Activated T-cell treated with anti-CD3 and anti-CD28 coated beads for 48 hours (primary cell): ENCODE measurements at regions not wholly inside any gene's neighbourhood (a gene's known extent, or its start where the extent isn't known, plus 50 kb on each side); places are given as distances from the start of the nearest gene placed in this dataset.

Experiments
- DNase-seq: peaks from one replicate; pipeline ENCODE4 v3.0.0-alpha.2; 2020; ENCODE audit warnings: low read depth

DNA sequence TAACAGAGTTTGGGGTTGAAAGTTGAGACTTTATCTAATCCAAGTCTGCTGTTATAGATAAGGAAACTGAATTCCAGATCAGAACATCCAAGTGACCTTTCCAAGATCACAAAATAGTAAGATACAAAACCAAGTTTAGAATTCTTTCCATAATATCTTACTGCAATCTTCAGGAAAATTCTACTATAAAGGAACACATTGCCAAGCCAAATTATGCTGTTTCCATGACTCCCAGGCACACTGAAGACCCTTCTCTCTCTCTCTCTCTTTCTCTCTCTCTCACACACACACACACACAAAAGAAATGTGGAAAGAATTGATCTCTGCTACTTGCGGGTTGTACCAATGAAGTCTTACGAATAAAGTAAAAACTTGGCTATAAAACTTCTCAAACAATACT, 398.4 kb downstream of the METTL4 start:
- DNase-seq: no peak

DNA sequence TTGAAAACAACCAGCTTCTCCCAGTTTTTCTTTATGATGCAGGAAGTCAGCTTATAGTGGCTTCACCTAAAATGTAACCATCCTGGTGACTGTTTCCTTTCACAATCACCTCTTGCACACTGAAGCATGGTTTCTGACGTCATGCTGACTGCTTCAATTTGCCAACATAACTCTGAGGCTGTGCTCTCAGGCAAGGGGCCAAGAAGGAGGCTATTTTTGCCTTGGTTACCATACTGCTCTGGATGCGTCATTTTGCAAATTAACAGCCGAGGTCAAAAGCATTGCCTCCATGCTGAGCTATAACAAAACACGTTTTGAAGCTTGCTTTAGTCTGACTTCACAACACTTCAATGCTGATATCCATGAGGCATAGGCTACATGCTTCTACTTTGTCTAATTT, 397.8 kb downstream of the METTL4 start:
- DNase-seq: no peak

DNA sequence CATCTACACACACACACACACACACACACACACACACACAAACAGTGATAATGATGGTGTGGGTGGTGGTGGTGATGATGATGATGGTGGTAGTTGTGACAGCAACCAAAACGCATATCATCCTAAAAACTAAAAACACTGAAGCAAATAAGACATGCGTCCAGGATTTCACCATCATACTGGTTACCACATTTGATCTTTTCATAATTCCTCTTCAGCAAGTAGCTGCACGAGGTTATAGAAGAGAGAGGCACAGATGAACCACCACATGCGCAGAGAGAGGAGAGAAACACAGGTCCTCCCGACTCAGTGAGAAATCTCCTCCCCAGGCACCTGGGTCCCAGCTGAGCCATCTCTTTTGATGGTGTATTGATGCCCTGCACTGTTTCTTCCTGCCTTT, 393.3 kb downstream of the METTL4 start:
- DNase-seq: no peak

DNA sequence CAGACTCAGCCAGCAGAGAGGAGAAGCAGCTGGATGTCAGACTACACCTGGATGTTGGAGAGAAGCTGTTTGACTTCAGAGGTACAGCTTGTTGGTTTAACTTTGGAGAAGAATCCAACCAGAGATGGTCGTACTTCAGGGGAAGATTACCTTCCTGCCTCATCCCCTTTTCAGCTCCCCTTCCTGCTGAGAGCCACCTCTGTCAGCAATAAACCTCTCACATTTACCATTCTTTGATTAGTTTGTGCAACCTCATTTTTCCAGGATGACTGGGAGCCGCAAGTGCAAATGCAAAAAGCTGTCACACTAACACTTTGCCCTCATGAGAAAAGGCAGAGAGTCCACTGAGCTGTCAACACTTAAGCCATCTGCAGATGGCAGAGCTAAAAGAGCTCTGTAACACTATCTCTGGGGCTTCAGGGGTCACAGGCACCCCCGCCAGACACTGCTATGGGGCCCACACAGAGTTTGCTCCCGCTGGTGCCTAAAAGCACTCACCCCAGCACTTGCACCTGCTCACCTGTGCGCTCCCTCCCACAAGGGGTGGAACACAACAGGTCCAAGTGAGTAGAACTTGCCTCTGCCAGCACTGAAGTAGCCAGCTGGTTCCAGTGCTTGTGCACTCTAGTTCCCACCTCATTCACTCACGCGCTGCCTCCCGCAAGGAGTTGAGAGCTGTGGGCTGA, 391.7 kb downstream of the METTL4 start:
- DNase-seq: no peak

DNA sequence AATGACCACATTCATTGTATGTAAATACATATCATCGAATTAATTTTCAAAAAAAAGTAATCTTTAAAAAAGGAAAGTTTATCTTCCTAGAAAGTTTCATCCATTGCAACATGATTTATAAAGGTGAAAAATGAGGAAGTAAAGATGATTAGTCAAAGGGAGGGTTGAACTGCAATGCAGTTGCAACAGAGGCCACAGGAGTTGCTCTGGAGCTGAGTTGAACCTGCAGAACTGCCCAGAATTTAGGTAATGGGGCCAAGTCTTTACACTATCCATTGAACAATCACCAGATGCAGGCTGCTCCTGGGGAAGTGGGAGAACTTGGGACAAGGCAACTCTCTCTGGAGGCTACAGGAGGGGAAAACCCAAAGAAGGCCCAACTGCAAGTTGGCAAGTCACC, 390.7 kb downstream of the METTL4 start:
- DNase-seq: no peak

DNA sequence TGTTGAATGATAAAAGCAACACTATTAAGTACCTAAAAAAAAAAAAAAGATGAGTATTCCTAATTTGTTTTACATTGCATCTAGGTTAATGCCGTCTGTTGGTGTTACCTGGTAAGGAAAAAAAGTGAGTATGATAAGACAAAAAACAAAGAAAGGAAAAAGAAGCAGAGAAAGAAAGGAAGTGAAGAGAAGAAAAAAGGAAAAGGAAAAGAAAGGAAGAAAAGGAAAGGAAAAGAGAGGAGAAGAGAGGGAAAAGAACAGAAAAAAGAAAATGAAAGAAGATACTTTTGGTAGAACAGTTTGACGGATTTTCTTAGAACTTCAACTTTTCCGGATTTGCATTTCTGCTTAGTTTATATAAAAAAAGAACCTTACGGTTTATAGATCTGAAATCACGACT, 387.9 kb downstream of the METTL4 start:
- DNase-seq: no peak

DNA sequence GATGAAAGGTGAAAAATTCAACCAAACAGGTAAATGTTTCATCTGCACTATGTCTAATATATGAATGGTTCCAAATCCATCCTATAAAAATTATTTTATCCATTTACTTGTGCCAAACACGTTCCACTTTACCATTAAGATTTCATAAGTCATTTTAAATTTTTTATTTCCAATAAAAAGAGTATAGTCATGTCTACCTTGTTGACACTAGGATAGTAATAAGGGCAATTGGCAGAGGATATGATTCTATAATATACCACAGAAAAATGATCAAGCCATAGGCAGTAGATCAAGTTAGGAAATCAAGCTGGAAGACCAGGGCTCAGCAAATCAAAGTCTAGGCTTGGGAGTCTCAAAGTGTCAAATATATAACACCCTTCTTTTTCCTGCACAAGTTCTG, 384.3 kb downstream of the METTL4 start:
- DNase-seq: no peak

DNA sequence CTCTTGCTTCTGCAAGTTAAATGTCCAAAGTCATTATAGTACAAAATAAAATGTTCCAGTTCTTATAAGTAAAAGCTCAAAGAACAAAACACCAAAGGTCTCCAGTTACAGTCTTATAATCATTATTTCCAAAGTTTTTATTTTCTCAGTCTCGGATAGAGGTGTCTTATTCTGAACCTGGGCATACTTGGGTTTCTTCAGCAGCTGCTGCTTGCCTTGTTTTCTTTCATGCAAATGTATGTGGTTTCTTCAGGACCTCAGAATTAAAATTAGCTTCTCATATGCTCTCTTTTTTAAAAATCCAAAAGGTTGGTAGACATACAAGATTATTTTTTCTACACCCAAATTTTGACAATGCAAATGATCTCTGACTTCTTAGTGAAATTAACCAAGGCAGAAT, 383.0 kb downstream of the METTL4 start:
- DNase-seq: no peak

DNA sequence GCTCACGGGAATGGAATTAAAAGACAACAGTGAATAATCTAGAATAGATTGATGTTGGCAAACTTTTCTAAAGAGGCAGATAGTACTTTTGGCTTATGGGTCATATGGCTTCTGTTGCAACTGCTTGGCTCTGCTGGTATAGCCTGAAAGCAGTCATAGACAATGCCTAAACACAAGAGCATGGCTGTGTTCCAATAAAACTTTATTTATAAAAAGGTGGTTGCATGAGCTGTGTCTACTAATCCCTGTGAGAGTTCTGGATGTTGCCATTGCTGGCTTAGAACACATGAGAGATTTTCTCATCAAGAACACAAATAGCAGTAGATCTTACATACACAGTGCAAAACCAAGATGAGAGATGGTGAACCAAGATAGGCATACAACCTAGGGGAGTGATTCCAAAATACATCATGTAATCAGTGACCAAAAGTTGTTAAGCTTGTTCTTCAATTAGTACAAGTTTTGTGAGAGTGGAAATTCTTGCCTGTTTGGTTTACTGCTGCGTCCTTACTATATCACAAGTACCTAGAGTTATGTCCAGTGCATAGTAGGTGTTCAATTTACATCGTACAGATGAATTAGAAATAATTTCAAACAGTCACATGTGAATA, 380.0 kb downstream of the METTL4 start:
- DNase-seq: no peak

DNA sequence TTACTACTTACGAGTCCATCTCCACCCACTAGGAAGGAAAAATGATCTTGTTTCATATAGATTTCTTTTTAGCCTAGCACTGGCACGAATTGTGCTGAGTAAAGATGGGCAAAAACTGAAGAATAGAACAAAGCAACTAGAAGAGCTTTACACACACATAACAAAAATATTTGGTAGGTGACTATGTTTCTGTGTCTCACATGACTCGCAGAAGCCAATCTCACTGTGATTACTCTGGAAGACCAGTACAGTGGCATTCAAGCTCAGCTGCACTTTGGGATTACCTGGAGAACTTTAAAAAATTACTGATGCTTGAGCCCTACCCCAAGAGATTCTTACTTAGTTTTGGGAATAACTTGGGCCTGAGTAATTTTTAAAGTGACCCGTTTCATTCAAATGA, 378.7 kb downstream of the METTL4 start:
- DNase-seq: no peak

DNA sequence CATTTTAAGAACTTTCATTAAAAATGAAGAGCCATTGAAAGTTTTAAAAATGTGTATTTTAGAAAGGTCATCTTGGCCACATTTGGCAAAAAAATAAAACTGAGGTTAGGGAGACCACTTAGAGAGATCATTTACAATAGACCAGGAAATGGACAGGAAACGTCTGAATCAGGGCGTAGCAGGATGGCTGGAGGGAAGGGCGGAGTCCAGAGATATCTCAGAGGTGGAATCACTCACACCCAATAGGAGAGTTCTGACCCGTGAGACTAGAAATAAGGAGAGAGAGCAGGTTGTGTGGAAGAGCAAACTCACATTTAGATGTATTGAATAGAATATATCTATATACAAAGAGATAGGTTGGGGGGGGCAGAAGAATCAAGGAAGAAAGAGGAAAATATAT, 373.4 kb downstream of the METTL4 start:
- no peak for DNase-seq

DNA sequence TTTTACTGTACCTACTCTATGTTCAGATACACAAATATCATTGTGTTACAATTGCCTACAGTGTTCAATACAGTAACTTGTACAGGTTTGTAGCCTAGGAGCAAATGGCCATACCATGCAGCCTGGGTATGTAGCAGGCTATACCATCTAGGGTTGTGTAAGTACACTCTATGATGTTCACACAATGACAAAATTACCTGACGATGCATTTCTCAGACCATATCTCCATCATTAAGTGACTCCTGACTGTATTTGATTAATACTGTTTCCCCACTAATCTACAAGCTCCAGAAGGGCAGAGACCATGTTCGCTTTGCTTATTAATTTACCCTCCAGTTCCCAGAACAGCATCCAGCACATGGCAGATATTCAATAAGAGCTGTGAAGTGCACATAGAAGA, 372.2 kb downstream of the METTL4 start:
- DNase-seq: no peak

DNA sequence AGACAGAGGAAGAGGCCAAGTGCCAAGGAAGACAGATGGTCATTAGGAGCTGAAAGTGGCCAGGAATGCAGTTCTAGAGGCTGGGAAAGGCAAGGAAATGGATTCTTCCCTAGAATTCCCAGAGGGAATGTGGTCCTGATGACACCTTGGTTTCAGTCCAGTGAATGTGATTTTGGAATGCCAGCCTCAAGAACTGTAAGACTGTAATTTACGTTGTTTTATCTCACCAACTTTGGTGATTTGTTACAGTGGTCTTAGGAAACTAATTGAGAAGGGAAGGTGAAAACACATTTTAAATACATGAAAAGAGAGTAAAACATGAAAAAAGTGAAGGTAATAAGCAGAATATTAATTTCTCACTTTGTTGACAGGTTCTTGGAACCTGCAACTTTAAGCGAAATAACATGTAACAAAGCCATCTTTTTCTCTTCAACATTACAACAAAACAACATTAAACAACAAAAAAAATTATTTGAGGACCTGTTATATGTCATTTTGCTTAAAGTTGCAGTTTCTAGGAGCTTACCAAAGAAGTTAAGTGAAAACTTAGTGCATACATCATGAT, 370.2 kb downstream of the METTL4 start:
- no peak for DNase-seq

DNA sequence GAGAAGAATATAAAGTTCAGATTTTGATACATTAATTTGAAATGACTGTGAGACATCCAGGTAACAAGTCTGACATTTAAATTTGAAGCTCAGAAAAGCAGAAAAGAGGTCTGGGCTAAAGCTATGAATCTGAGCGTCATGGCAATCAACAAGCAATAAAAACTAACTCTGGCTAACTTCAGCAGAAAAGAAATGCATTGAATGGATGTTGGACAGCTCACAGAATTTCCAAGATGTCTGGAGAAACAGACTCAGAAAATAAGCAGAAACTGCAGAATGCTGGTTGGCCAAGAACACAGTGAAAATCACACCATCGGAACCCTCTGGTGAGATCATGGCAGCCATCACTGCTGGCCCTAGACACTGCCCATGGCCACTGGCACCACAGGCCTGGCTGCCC, 366.6 kb downstream of the METTL4 start:
- no peak for DNase-seq

DNA sequence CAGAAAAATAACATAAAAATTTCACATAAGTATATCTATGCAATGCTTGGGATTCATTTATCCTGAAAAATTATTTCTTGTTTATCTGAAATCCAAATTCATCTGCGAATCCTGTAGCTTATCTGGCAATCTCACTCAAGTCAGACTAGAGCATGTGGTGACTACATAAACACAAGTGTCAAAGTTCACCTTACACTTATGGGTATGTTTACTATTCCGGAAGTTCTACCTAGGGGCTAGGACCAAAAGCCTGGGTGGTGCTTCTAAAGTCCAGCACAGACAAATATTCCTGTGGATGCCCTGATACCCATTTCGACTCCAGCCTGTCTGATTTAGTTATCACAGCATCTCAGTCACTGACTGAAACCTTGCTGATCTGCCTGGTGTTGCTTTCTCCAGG, 364.0 kb downstream of the METTL4 start:
- no peak for DNase-seq

DNA sequence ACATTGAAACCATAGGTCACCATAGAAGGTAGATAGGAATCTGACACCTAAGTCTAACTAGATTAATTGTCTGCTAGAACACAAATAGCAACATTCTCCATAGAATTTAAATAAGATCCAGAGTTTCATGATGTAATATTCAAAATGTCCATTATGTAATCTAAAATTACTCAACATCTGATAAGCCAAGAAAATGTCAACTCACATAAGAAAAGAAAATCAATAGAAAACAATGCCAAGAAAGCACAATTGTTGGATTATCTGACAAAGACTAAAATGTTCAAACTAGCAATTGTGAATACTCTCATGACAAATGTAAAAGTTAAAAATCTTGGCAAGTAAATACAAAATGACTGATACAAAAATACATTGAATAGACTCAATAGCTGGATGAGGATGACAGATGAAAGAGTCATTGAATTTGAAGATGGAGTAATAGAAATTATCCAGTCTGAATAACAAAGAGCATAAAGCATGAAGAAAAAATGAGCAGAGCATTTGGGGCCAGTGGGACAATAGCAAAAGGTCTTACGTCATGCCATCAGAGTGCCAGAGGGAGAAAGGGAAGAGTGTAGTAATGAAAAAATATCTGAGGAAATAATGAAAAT, 358.6 kb downstream of the METTL4 start:
- no peak for DNase-seq

DNA sequence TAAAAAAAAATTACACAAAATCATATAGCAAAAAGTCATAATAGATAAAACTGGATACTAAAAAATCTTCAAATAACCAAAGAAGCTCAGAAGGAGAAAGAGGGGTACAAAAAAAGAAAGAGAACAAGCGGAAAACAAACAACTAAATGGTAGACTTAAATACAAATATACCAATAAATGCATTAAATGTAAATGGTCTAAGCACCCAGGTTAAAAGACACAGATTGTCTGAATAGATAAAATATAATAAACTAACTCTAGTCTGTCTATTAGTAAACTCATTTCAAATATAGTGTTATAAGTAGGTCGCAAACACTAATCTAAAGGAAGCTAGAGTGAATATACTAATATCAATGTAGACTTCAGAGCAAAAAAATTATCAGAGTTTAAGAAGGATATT, 357.4 kb downstream of the METTL4 start:
- DNase-seq: no peak

DNA sequence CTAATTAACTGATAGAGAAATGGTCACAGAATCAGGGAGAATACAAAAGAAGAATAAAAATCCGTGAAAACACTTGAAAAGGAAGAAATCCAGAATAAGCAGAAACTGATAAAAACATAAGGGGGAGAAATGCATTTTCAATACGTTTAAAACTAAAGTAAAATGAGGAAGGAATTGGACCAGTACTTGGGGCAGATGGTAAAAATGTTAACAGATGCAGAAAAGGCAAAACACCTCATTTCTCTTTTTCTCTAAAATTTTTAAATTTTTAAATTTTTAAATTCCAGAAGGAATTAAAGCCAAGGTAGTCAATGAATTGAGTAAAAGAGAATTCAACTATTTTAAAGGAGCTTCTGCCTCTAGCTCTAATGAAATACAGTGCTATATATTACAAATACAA, 353.9 kb downstream of the METTL4 start:
- DNase-seq: no peak

DNA sequence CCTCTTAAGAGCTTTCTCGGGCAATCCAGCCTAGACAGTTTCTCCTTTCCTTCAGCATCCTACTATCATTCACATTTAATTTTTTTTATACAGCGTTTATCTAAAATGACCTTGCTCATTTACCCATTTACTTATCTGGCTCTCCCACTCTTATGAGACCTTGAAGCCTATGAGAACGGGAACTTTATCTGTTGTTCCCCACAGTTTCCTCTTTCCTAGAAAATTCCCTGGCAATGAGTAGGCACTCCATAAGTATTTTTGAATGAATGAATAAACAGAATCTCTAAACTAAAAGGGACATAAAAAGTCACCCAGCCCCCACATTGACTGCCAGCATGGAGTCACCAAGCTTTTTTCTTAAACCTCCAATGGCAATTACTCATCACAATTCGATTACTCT, 353.2 kb downstream of the METTL4 start:
- DNase-seq: no peak

DNA sequence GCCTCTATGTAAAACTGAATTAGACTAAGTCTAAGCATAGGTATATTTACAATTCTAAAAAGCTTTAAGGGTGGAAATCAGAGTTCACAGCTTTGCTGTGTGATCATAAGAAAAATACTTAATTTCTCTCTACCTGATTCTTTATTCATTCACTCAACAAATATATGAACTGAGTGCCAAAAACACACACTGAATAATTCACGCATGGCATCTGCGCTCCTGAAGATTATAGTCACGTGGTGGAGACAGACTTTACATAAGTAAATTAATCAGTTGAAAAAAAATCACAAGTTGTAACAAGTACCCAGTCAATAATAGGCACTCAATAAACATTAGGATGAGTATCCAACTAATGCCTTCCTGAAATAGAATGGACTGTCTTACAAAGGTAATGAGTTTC, 351.6 kb downstream of the METTL4 start:
- no peak for DNase-seq

DNA sequence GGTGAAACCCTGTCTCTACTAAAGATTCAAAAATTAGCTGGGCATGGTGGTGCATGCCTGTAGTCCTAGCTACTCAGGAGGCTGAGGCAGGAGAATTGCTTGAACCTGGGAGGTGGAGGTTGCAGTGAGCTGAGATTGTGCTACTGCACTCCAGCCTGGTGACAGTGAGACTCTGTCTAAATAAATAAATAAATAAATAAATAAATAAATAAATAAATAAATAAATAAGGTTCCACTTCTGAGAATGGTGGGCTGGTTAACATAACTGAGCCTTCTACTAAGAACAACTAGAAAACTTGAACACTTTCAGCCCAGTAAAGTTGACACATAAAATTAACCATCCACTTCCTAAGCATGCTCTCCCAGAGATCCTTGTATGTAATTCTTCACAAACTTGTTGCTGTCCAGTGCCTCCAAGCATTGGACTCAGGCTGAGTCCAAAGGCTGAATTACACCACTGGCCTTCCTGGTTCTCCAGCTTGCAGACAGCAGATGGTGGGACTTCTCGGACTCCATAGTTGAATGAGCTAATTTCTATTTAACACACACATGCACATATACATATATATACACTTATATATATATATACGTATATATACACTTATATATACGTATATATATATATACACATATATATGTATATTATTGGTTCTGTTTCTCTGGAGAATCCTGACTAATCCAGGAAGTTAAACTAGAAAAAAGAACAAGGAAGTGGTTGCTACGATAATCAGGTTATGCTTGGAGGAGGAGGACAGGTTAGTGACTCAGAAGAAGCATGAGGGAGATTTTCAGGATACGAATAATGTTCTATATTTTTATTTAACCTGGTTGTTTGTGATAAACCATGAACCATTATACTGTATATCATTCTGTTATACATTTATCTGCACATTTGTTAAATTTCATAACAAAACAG, 348.8 kb downstream of the METTL4 start:
- no peak for DNase-seq

DNA sequence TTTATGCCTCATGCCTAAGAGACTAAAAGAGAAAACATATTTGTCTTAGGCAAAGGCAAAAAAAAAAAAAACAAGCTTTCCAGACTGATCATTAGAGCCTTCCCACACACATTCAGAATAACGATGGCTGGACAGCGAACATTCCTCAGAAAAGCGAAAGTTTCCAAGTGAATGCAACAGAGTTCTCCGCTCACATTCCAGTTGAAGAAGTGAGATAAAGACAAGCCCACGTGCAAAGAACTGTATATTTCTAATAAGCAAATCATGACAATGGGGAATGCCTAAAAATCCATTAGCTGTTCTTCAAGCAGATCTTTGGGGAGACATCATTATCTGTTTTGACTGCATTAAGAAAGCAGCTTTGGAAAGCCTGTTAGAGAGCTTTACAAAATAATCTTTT, 347.9 kb downstream of the METTL4 start:
- DNase-seq: no peak

DNA sequence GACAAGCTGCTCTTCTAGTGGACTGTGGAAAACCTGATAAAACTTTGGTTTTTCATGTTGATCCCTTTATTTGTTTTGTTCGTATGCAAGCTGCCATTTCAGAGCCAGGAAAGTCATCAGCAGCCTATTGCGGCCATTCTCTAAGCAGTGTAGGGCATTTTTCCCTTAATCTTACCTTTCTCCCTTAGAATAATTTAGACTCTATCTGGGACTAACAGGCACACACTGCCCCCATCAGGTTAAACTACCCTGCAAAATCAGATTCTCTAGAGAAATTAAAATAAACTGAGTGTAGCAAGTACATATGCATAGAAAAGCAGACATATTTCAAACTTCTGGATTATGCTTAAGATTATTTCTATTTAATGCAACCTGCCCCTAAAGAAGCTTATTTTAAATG, 347.5 kb downstream of the METTL4 start:
- DNase-seq: no peak
